ENCODE measurements at regions not wholly inside any gene's neighbourhood (a gene's known extent, or its start where the extent isn't known, plus 50 kb on each side); places are given as distances from the start of the nearest gene placed in this dataset.
"Not testable (repeated sequence)": the region's sequence is repeated elsewhere in the genome, so short reads cannot be mapped to it uniquely, and the experiment has no call there.

DNA sequence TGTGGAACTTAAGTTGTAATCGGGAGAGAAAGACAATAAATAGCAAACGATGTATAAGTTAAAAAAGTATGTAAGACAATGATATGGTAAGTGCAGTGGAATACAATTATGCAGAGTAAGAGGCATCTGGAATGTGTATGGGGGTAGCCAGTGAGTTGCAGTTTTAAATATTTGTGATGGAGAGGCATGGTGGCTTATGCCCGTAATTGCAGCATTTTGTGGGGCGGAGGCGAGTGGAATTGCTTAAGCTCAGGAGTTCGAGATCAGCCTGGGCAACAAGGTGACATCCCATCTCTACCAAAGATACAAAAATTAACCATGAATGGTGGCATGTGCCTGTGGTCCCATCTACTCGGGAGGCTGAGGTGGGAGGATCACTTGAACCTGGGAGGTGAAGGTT is 52.5 kb upstream of the WDFY3 start:
- Mint-ChIP-seq H3K27ac (no peak overlapping the region), H3K4me3 (no peak overlapping the region), H3K27me3 (ENCODE audit: insufficient read depth) (no peaks in the 10 kb centered on the region), H3K9me3 (peaks cover 4% of the 10 kb centered on the region), H3K36me3 (ENCODE audit: low read depth) (no peaks in the 10 kb centered on the region), H3K4me1 (ENCODE audit: low read depth) (no peaks in the 10 kb centered on the region)
- no peak for DNase-seq (ENCODE audit: low spot score)
- intact Hi-C loops (cut with micrococcal nuclease): no loop called here

DNA sequence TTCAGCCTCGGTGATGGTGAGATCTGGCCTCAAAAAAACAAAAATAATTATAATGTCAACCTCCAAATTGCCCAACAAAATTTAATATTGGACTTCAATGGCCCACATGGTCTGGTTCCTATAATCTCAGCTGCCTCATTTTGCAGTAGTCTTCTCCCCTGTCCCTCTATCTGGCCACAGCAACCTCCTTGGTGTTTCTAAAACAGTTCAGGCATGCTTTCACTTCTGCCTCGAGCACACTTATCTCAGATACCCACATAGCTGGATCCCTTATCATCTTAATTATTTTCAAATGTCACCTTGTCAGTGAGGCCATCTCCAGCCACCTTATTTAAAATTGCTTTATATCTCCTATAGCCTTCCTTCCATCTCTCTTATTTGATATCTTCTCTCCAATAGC is 52.9 kb upstream of the WDFY3 start:
- Mint-ChIP-seq H3K4me1 (ENCODE audit: low read depth) (no peaks in the 10 kb centered on the region), H3K36me3 (ENCODE audit: low read depth) (no peaks in the 10 kb centered on the region), H3K9me3 (peaks cover 4% of the 10 kb centered on the region), H3K27ac (no peak overlapping the region), H3K4me3 (no peak overlapping the region), H3K27me3 (ENCODE audit: insufficient read depth) (no peaks in the 10 kb centered on the region)
- intact Hi-C loops (cut with micrococcal nuclease): no loop called here
- no peak for DNase-seq (ENCODE audit: low spot score)

DNA sequence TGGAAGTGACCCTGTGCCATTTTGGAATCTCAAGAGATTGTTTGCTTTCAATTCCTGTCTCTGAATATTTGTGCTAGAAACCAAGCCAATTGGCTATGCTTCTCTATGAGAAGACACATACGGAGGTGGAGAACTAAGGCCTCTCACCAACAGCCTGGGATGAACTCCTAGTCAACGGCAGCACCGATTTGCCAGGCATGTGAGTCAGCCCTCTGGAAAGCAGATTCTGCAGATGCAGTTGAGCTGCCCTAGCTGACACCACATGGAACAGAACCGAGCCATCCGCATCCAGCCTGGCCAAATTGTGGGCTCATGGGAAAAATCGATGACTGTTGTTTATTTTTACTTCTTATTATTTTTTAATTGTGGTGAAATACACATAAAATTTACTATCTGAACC is 58.2 kb upstream of the WDFY3 start:
- H3K36me3 Mint-ChIP-seq (ENCODE audit: low read depth): no peaks in the 10 kb centered on the region
- H3K4me1 Mint-ChIP-seq (ENCODE audit: low read depth): no peaks in the 10 kb centered on the region
- intact Hi-C loops (cut with micrococcal nuclease): no loop called here
- H3K27me3 Mint-ChIP-seq (ENCODE audit: insufficient read depth): no peaks in the 10 kb centered on the region
- DNase-seq (ENCODE audit: low spot score): no peak
- no peaks in the 10 kb centered on the region for H3K9me3 Mint-ChIP-seq
- no peak overlapping the region for H3K4me3 Mint-ChIP-seq
- no peak overlapping the region for H3K27ac Mint-ChIP-seq

DNA sequence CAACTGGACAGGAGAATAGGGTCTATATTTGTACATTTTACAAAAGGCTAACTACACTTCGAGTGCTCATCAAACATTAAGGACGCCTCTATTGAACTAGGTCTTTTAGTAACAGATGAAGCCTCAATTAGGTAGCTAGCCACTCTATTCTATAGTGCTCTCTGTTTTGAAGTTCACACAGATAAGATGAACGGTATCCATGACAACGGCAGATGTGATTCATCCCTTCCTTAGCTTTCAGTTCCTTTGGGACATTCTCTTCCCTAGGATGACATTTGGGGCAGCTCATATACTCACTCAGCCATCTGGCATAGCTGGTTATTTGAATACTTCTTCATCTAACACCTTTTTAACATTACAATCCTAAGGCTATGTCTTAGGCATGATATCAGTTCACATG is 62.4 kb upstream of the WDFY3 start:
- no peak for DNase-seq (ENCODE audit: low spot score)
- H3K27ac Mint-ChIP-seq: no peak overlapping the region
- H3K4me1 Mint-ChIP-seq (ENCODE audit: low read depth): no peaks in the 10 kb centered on the region
- peaks cover 4% of the 10 kb centered on the region for H3K9me3 Mint-ChIP-seq
- no peak overlapping the region for H3K4me3 Mint-ChIP-seq
- no peaks in the 10 kb centered on the region for H3K36me3 Mint-ChIP-seq (ENCODE audit: low read depth)
- no peaks in the 10 kb centered on the region for H3K27me3 Mint-ChIP-seq (ENCODE audit: insufficient read depth)
- intact Hi-C loops (cut with micrococcal nuclease): no loop called here

DNA sequence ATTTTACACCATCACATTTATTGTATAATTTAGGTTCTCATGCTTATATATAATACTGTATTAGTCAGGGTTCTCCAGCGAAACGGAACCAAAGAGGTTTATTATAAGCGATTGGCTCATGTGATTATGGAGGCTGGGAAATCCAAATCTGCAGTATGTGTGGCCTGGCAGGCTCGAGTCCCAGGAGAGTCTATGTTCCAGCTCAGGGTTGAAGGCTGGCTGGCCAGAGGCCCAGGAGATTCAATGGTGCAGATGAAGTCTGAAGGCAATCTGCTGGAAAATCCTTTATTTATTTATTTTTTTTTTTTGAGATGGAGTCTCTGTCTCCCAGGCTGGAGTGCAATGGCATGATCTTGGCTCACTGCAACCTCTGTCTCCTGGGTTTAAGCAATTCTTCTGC is 63.0 kb upstream of the WDFY3 start:
- Mint-ChIP-seq H3K27me3 (ENCODE audit: insufficient read depth) (no peaks in the 10 kb centered on the region), H3K36me3 (ENCODE audit: low read depth) (no peaks in the 10 kb centered on the region), H3K4me3 (no peak overlapping the region), H3K4me1 (ENCODE audit: low read depth) (no peaks in the 10 kb centered on the region), H3K27ac (no peak overlapping the region), H3K9me3 (peaks cover 8% of the 10 kb centered on the region)
- DNase-seq (ENCODE audit: low spot score): no peak
- intact Hi-C loops (cut with micrococcal nuclease): no loop called here

DNA sequence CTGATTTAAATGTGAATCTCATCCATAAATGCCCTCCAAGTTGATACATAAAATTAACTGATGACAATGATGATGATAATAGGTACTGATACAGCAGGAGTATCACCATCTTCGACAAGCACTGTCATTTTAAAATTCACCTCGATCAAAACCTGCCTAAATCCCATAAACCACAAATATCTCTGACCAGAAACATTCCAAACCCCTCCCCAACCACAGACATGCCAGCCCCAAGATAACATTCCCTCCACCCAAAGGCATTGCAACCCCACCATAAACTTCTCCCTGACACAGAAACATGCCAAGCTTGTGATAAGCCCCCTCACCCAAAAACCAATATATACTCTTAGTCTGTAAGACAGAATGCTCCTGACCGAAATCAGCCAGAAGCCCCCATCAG is 63.7 kb upstream of the WDFY3 start:
- H3K4me1 Mint-ChIP-seq (ENCODE audit: low read depth): no peaks in the 10 kb centered on the region
- intact Hi-C loops (cut with micrococcal nuclease): no loop called here
- no peaks in the 10 kb centered on the region for H3K36me3 Mint-ChIP-seq (ENCODE audit: low read depth)
- H3K4me3 Mint-ChIP-seq: no peak overlapping the region
- H3K9me3 Mint-ChIP-seq: peaks cover 8% of the 10 kb centered on the region
- H3K27me3 Mint-ChIP-seq (ENCODE audit: insufficient read depth): no peaks in the 10 kb centered on the region
- H3K27ac Mint-ChIP-seq: no peak overlapping the region
- no peak for DNase-seq (ENCODE audit: low spot score)

DNA sequence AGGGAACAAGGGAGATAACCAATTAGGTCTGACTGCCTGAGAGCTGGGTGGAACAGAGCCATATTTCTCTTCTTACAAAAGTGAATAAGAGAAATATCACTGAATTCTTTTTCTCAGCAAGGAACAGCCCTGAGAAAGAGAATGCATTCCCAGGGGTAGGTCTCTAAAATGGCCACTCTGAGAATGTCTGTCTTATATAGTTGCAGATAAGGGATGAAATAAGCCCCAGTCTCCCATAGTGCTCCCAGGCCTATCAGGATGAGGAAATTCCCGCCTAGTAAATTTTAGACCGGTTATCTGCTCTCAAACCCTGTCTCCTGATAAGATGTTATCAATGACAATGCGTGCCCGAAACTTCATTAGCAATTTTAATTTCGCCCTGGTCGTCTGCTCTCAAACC is 67.3 kb upstream of the WDFY3 start:
- intact Hi-C loops (cut with micrococcal nuclease); H3K27me3 Mint-ChIP-seq (ENCODE audit: insufficient read depth); H3K4me1 Mint-ChIP-seq (ENCODE audit: low read depth); H3K36me3 Mint-ChIP-seq (ENCODE audit: low read depth); H3K9me3 Mint-ChIP-seq; H3K4me3 Mint-ChIP-seq; DNase-seq (ENCODE audit: low spot score); H3K27ac Mint-ChIP-seq: not testable (repeated sequence)

DNA sequence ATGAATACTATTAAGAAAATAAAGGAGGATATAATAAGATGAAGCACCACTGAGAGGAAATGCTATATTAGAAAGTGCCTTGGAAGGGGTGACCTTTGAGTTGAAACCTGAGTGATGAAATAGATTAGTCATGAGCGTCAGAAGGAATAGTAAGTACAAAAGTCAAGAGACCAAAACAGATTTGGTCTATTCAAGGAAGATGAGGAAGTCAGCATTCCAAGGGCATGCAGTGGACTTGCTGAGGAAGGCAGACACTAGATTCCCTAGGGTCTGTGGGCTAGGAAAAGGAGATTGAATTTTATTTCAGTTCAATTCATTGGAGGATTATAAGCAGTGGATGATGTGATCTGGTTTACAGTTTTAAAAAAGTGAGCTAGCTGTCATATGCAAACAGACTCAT is 73.0 kb upstream of the WDFY3 start:
- intact Hi-C loops (cut with micrococcal nuclease): no loop called here
- H3K36me3 Mint-ChIP-seq (ENCODE audit: low read depth): no peaks in the 10 kb centered on the region
- no peak overlapping the region for H3K27ac Mint-ChIP-seq
- no peaks in the 10 kb centered on the region for H3K27me3 Mint-ChIP-seq (ENCODE audit: insufficient read depth)
- peaks cover 3% of the 10 kb centered on the region for H3K9me3 Mint-ChIP-seq
- DNase-seq (ENCODE audit: low spot score): no peak
- no peak overlapping the region for H3K4me3 Mint-ChIP-seq
- no peaks in the 10 kb centered on the region for H3K4me1 Mint-ChIP-seq (ENCODE audit: low read depth)

DNA sequence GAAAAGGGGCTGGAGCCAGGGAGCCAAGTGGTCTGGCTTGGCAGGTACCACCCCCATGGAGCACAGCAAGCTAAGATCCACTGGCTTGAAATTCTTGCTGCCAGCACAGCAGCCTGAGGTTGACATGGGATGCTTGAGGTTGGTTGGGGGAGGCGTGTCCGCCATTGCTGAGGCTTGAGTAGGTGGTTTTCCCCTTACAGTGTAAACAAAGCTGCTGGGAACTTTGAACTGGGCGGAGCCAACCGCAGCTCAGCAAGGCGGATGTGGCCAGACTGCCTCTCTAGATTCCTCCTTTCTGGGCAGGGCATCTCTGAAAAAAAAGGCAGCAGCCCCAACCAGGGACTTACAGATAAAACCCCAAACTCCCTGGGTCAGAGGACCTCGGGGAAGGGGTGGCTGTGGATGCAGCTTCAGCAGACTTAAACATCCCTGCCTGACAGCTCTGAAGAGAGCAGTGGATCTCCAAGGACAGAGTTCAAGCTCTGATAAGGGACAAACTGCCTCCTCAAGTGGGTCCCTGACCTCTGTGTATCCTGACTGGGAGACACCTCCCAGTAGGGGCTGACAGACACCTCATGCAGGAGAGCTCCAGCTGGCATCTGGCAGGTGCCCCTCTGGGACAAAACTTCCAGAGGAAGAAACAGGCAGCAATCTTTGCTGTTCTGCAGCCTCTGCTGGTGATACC is 77.5 kb upstream of the WDFY3 start:
- DNase-seq (ENCODE audit: low spot score): peak; percentile 1
- H3K4me1 Mint-ChIP-seq (ENCODE audit: low read depth); H3K27ac Mint-ChIP-seq; intact Hi-C loops (cut with micrococcal nuclease); H3K9me3 Mint-ChIP-seq; H3K36me3 Mint-ChIP-seq (ENCODE audit: low read depth); H3K4me3 Mint-ChIP-seq; H3K27me3 Mint-ChIP-seq (ENCODE audit: insufficient read depth): not testable (repeated sequence)

DNA sequence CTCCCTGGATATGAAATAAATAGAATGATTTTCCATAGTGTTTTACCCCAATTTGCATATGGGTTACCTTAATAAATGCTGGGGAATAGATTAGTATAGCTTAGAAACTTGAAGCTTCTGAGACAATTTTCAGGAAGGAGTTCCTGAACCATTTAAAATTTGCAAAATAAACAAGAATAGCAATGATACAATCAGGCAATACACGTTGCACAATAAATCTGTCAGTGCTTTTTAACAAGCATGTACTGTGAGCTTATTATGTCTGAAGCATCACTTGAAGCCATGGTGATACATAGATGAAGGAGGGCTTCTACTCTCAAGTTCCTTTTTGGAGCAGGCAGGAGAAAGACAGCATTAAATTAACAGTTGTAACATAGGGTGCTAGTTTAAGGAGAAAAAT is 84.2 kb upstream of the WDFY3 start:
- intact Hi-C loops (cut with micrococcal nuclease): no loop called here
- Mint-ChIP-seq H3K27me3 (ENCODE audit: insufficient read depth) (no peaks in the 10 kb centered on the region), H3K4me1 (ENCODE audit: low read depth) (no peaks in the 10 kb centered on the region), H3K4me3 (no peak overlapping the region), H3K9me3 (no peaks in the 10 kb centered on the region), H3K36me3 (ENCODE audit: low read depth) (no peaks in the 10 kb centered on the region), H3K27ac (no peak overlapping the region)
- DNase-seq (ENCODE audit: low spot score): no peak

DNA sequence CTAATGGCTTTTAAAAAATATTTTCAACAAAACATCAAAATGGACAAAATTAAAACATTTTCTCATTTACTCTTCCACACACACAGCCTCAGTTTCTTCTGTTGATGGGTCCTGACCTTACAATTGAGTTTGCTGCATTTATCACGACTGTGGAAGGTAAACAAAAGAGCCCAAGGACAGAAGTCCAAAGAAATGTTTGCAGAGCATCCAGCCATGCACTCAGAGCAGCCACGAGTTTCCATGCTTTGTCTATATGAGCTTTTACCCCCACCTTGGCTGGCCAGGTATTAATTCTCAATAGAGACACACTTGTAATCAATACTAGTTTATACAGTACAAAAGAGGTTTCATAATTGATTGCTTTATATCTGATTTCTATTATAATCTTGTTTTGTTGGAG is 85.0 kb upstream of the WDFY3 start:
- Mint-ChIP-seq H3K9me3 (no peaks in the 10 kb centered on the region), H3K27ac (no peak overlapping the region), H3K4me3 (no peak overlapping the region), H3K4me1 (ENCODE audit: low read depth) (no peaks in the 10 kb centered on the region), H3K36me3 (ENCODE audit: low read depth) (no peaks in the 10 kb centered on the region), H3K27me3 (ENCODE audit: insufficient read depth) (no peaks in the 10 kb centered on the region)
- no peak for DNase-seq (ENCODE audit: low spot score)
- intact Hi-C loops (cut with micrococcal nuclease): no loop called here

DNA sequence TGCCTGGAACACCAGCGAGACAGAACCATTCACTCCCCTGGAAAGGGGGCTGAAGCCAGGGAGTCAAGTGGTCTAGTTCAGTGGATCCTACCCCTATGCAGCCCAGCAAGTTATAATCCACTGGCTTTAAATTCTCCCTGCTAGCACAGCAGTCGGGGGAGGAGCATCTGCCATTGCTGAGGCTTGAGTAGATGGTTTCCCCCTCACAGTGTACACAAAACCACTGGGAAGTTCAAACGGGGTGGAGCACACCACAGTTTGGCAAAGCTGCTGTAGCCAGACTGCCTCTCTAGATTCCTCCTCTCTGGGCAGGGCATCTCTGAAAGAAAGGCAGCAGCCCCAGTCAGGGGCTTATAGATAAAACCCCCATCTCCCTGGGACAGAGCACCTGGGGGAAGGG is 88.4 kb upstream of the WDFY3 start:
- intact Hi-C loops (cut with micrococcal nuclease); H3K4me3 Mint-ChIP-seq; H3K27me3 Mint-ChIP-seq (ENCODE audit: insufficient read depth); H3K36me3 Mint-ChIP-seq (ENCODE audit: low read depth); H3K9me3 Mint-ChIP-seq; H3K27ac Mint-ChIP-seq; H3K4me1 Mint-ChIP-seq (ENCODE audit: low read depth); DNase-seq (ENCODE audit: low spot score): not testable (repeated sequence)

DNA sequence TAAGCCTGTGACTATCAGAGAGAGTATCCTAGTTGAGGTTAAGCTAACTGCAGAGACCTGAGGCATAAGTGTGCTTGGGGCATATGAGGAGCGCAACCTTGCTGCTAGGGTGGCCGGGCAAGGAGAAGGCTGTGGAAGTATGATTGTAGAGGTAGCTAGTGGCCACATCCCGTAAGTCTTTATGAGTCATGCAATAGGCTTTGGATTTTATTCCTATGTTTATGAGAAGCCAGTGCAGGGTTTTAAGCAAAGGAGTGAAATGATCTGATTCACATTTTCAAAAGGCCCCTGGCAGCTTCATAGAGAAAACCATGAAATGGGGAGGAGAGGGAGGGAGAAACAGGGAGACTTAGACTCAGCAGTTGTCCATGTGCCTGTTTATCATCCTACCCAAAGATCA is 92.1 kb upstream of the WDFY3 start:
- no peaks in the 10 kb centered on the region for H3K36me3 Mint-ChIP-seq (ENCODE audit: low read depth)
- no peak overlapping the region for H3K27ac Mint-ChIP-seq
- H3K27me3 Mint-ChIP-seq (ENCODE audit: insufficient read depth): no peaks in the 10 kb centered on the region
- intact Hi-C loops (cut with micrococcal nuclease): no loop called here
- no peaks in the 10 kb centered on the region for H3K9me3 Mint-ChIP-seq
- H3K4me3 Mint-ChIP-seq: no peak overlapping the region
- H3K4me1 Mint-ChIP-seq (ENCODE audit: low read depth): no peaks in the 10 kb centered on the region
- no peak for DNase-seq (ENCODE audit: low spot score)

DNA sequence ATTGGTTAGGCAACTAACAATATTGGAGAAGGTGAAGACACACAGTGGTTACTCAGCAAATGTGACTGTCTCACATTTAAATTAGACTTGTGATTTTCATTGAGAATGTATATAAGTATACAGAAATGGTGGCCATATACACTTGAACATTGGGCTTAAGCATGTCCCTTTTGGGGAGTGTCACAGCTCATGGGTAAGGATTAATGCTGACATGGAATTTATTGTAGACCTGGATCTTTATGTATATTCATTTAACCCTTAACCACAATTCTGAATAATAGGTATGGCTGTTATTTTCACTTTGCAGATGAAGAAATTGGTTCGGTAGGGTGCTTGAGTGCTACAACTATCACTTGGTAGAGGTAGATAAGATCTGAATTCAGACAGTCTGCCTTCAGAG is 95.5 kb upstream of the WDFY3 start:
- H3K27ac Mint-ChIP-seq: no peak overlapping the region
- no peaks in the 10 kb centered on the region for H3K27me3 Mint-ChIP-seq (ENCODE audit: insufficient read depth)
- H3K4me1 Mint-ChIP-seq (ENCODE audit: low read depth): no peaks in the 10 kb centered on the region
- H3K4me3 Mint-ChIP-seq: no peak overlapping the region
- DNase-seq (ENCODE audit: low spot score): no peak
- intact Hi-C loops (cut with micrococcal nuclease): no loop called here
- no peaks in the 10 kb centered on the region for H3K36me3 Mint-ChIP-seq (ENCODE audit: low read depth)
- no peaks in the 10 kb centered on the region for H3K9me3 Mint-ChIP-seq

Measured in activated T-helper 1 cell treated with anti-CD3 and anti-CD28 coated beads, Interleukin-12 subunit alpha, Interleukin-12 subunit beta, Interleukin-2, Interleukin-4 antibody, amounts not matched to agents 30 ng/mL and 10 ng/mL and 1 ng/mL, durations not matched to agents 14 hours and 24 hours and 36 hours (primary cell).